ENCODE measurements at regions not wholly inside any gene's neighbourhood (a gene's known extent, or its start where the extent isn't known, plus 50 kb on each side); places are given as distances from the start of the nearest gene placed in this dataset.

GRCh38 chr9:80061096-80061495 is 489.3 kb downstream of the TLE4 start (continued):
- TF ChIP-seq E2F6 (IDR thresholded peaks at IDR 0.05) (no peak), SIX5 (IDR thresholded peaks at IDR 0.05; ENCODE audit: low read depth, low read length) (no peak), POLR2AphosphoS5 (IDR thresholded peaks at IDR 0.05; ENCODE audit: low read depth, low read length) (no peak), CHD1 (IDR thresholded peaks at IDR 0.05; ENCODE audit: low read depth, low read length) (no peak)
